Activated CD8-positive, alpha-beta memory T cell treated with anti-CD3 and anti-CD28 coated beads for 36 hours (primary cell): ENCODE measurements at regions not wholly inside any gene's neighbourhood (a gene's known extent, or its start where the extent isn't known, plus 50 kb on each side); places are given as distances from the start of the nearest gene placed in this dataset.

Experiments used
- CTCF ChIA-PET: fragments of 350-600 bp; sonication (Branson Sonifier 250); formaldehyde crosslinking; loops from one replicate; lab custom pipeline; 2021; ENCODE audit warnings: antibody characterized with exemption; lab: Charles Lee
- POLR2A ChIA-PET: fragments of 350-600 bp; sonication (Branson Sonifier 250); formaldehyde crosslinking; loops from one replicate; lab custom pipeline; 2021; ENCODE audit warnings: antibody characterized with exemption; lab: Charles Lee

- POLR2A ChIA-PET, result no interaction called here
- CTCF ChIA-PET, result interaction anchor here (0.5 kb wide), 1 partner anchor 1937 kb away, joined by 4 read pairs; no protein-coding TSS in a partner anchor
Measured at GRCh38 chr10:25112016-25112415, 62.8 kb upstream of the GPR158 start.

- POLR2A ChIA-PET, result no interaction called here
- CTCF ChIA-PET, result no interaction called here
Measured at GRCh38 chr10:25113191-25114035, 61.4 kb upstream of the GPR158 start.

GRCh38 chr10:25114036-25114411 lies 60.8 kb upstream of the GPR158 start:
- POLR2A ChIA-PET, result no interaction called here

GRCh38 chr10:25117757-25118156 lies 57.0 kb upstream of the GPR158 start:
- CTCF ChIA-PET, result no interaction called here
- POLR2A ChIA-PET, result no interaction called here

More at GRCh38 chr10:25114036-25114411, 60.8 kb upstream of the GPR158 start:
- CTCF ChIA-PET, result no interaction called here

GRCh38 chr10:25120188-25120587 lies 54.6 kb upstream of the GPR158 start:
- ChIA-PET CTCF (no interaction called here), POLR2A (no interaction called here)
